ENCODE measurements at regions not wholly inside any gene's neighbourhood (a gene's known extent, or its start where the extent isn't known, plus 50 kb on each side); places are given as distances from the start of the nearest gene placed in this dataset.

DNA sequence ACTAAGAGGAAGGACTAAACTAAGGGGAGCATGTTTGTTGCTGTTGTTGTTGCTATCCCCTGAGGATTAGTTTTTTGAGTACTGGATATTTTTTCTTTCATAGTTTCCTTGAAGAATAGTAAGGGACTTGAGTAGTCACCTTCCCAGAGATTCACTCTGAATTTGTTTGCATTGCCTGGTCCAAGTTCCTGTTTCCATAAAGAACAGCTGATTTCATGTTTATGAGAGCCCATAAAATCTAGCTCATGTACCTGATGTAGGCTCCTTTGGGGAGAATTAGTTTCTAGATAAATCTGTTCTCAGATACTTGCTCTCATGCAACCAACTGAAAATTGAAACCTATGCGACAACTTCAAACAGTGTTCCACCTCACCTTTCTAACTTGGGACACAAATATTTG lies 464.4 kb upstream of the MBL2 start:
- H3K27ac ChIP-seq (ENCODE audit: insufficient read length, low read depth, low read length), result no peak overlapping the region
- H4K5ac ChIP-seq (ENCODE audit: insufficient read length, low read depth, low read length), result no peak overlapping the region
- H3K9me3 Mint-ChIP-seq, result peaks cover 1 to 7% of the 10 kb centered on the region in 2 experiments; a peak in 3 of 5 replicates
- no peak overlapping the region for H2BK120ac ChIP-seq (ENCODE audit: low read depth, low read length, poor library complexity, severe bottlenecking)
- no peak overlapping the region for H3K14ac ChIP-seq (ENCODE audit: insufficient read depth, low read length)
- no peak overlapping the region for H3K4me2 ChIP-seq (ENCODE audit: insufficient read depth, insufficient read length, low read length)
- H3K4me1 ChIP-seq (ENCODE audit: insufficient read depth, low read length), result no peaks in the 10 kb centered on the region
- H2BK20ac ChIP-seq (ENCODE audit: low read depth, low read length, poor library complexity, severe bottlenecking), result no peak overlapping the region
- H3K18ac ChIP-seq (ENCODE audit: insufficient read length, low read depth, low read length), result no peak overlapping the region
- no peak overlapping the region for H3K4me3 Mint-ChIP-seq
- no peak overlapping the region for H4K8ac ChIP-seq (replicated peaks; ENCODE audit: insufficient read length, low read depth, low read length)
- H2BK12ac ChIP-seq (ENCODE audit: insufficient read length, low read depth, low read length), result no peak overlapping the region
- H3K4me1 Mint-ChIP-seq, result peaks cover 5 to 7% of the 10 kb centered on the region in 2 experiments; a peak in 3 of 4 replicates
- H3K9ac ChIP-seq (ENCODE audit: extremely low read depth, insufficient read length, low read length), result no peak overlapping the region
- TF ChIP-seq, protein P1, sequence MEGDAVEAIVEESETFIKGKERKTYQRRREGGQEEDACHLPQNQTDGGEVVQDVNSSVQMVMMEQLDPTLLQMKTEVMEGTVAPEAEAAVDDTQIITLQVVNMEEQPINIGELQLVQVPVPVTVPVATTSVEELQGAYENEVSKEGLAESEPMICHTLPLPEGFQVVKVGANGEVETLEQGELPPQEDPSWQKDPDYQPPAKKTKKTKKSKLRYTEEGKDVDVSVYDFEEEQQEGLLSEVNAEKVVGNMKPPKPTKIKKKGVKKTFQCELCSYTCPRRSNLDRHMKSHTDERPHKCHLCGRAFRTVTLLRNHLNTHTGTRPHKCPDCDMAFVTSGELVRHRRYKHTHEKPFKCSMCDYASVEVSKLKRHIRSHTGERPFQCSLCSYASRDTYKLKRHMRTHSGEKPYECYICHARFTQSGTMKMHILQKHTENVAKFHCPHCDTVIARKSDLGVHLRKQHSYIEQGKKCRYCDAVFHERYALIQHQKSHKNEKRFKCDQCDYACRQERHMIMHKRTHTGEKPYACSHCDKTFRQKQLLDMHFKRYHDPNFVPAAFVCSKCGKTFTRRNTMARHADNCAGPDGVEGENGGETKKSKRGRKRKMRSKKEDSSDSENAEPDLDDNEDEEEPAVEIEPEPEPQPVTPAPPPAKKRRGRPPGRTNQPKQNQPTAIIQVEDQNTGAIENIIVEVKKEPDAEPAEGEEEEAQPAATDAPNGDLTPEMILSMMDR (conservative IDR thresholded peaks at IDR 0.05), result no peak
- H2BK5ac ChIP-seq (ENCODE audit: insufficient read length, low read length), result no peak overlapping the region
- no peak overlapping the region for H4K91ac ChIP-seq (ENCODE audit: insufficient read length, low read depth, low read length)
- no CpG with 5 or more reads among the region's 1 CpG for WGBS (ENCODE audit: extremely low coverage, insufficient read length, low lambda C conversion rate)
- DNase-seq, result no peak
- no peak overlapping the region for H3T11ph ChIP-seq (ENCODE audit: low read length)
- H3K36me3 Mint-ChIP-seq (ENCODE audit: insufficient read depth in 1 of 3, low read depth in 3 of 3), result peaks cover 2 to 11% (median 4%) of the 10 kb centered on the region in 3 experiments; a peak in 3 of 7 replicates
- no peaks in the 10 kb centered on the region; the same call in 1 of the 2 replicates for H3K27me3 Mint-ChIP-seq (ENCODE audit: low read depth)
- H3K27ac Mint-ChIP-seq, result no peak overlapping the region
- H3K79me2 ChIP-seq (ENCODE audit: insufficient read depth, low read length), result no peaks in the 10 kb centered on the region
- H3K56ac ChIP-seq (ENCODE audit: insufficient read length, low read depth, low read length), result no peak overlapping the region
- no peak overlapping the region for H2BK15ac ChIP-seq (ENCODE audit: low read depth, low read length)
- H4K20me1 ChIP-seq (ENCODE audit: control insufficient read depth, insufficient read depth, insufficient read length), result no peaks in the 10 kb centered on the region
- H3K4ac ChIP-seq (ENCODE audit: low read depth, low read length), result no peak overlapping the region
- H2AK5ac ChIP-seq (ENCODE audit: insufficient read length, low read length), result no peak overlapping the region
- H3K23ac ChIP-seq (ENCODE audit: insufficient read length, low read depth, low read length), result no peak overlapping the region
- no peaks in the 10 kb centered on the region for H3K9me3 ChIP-seq (ENCODE audit: control insufficient read depth, low read depth, low read length)
- H3K79me1 ChIP-seq (ENCODE audit: insufficient read depth, low read depth, low read length, poor library complexity, severe bottlenecking), result no peaks in the 10 kb centered on the region
- no peaks in the 10 kb centered on the region for H3K23me2 ChIP-seq (ENCODE audit: insufficient read length, low read depth, low read length, poor library complexity, severe bottlenecking)
- H2AFZ ChIP-seq (ENCODE audit: low read length), result no peak overlapping the region
- H3K27me3 ChIP-seq (ENCODE audit: insufficient read depth, low read length), result no peaks in the 10 kb centered on the region
